ENCODE measurements at regions not wholly inside any gene's neighbourhood (a gene's known extent, or its start where the extent isn't known, plus 50 kb on each side); places are given as distances from the start of the nearest gene placed in this dataset.
"Not testable (repeated sequence)": the region's sequence is repeated elsewhere in the genome, so short reads cannot be mapped to it uniquely, and the experiment has no call there.

- H3K27me3 ChIP-seq (ENCODE audit: control insufficient read depth in 1 of 2, insufficient read depth in 2 of 2, low read length in 2 of 2); H3K4me1 ChIP-seq (ENCODE audit: control insufficient read depth in 2 of 2, insufficient read depth in 2 of 2, low read length in 1 of 2); H3K27ac ChIP-seq (ENCODE audit: low read depth in 2 of 2, low read length in 1 of 2); H3K4me3 ChIP-seq (ENCODE audit: low read depth in 1 of 2, low read length in 2 of 2); H3K36me3 ChIP-seq (ENCODE audit: control insufficient read depth in 2 of 2, insufficient read depth in 2 of 2, low read length in 1 of 2): not testable (repeated sequence)
- WGBS, 2 donors, result 76 to 77% methylated on average over 9 of the region's 9 CpGs
- peaks cover 0 to 13% of the 10 kb centered on the region in 2 donors for H3K9me3 ChIP-seq (ENCODE audit: control insufficient read depth in 2 of 2, insufficient read depth in 1 of 2, low read depth in 1 of 2, low read length in 1 of 2)
Observed at GRCh38 chr21:7938223-7938622, 2583.2 kb upstream of the TPTE start.

GRCh38 chr21:7941432-7941831 is 2580.0 kb upstream of the TPTE start:
- H3K27me3 ChIP-seq (ENCODE audit: control insufficient read depth in 1 of 2, insufficient read depth in 2 of 2, low read length in 2 of 2); H3K36me3 ChIP-seq (ENCODE audit: control insufficient read depth in 2 of 2, insufficient read depth in 2 of 2, low read length in 1 of 2); H3K27ac ChIP-seq (ENCODE audit: low read depth in 2 of 2, low read length in 1 of 2); H3K4me3 ChIP-seq (ENCODE audit: low read depth in 1 of 2, low read length in 2 of 2); H3K4me1 ChIP-seq (ENCODE audit: control insufficient read depth in 2 of 2, insufficient read depth in 2 of 2, low read length in 1 of 2): not testable (repeated sequence)
- peaks cover 0 to 20% of the 10 kb centered on the region in 2 donors for H3K9me3 ChIP-seq (ENCODE audit: control insufficient read depth in 2 of 2, insufficient read depth in 1 of 2, low read depth in 1 of 2, low read length in 1 of 2)
- WGBS, 2 donors, result 78 to 84% methylated on average over 12 of the region's 12 CpGs

- H3K4me3 ChIP-seq (ENCODE audit: low read depth in 1 of 2, low read length in 2 of 2); H3K27ac ChIP-seq (ENCODE audit: low read depth in 2 of 2, low read length in 1 of 2); H3K4me1 ChIP-seq (ENCODE audit: control insufficient read depth in 2 of 2, insufficient read depth in 2 of 2, low read length in 1 of 2); H3K27me3 ChIP-seq (ENCODE audit: control insufficient read depth in 1 of 2, insufficient read depth in 2 of 2, low read length in 2 of 2); H3K36me3 ChIP-seq (ENCODE audit: control insufficient read depth in 2 of 2, insufficient read depth in 2 of 2, low read length in 1 of 2): not testable (repeated sequence)
- H3K9me3 ChIP-seq (ENCODE audit: control insufficient read depth in 2 of 2, insufficient read depth in 1 of 2, low read depth in 1 of 2, low read length in 1 of 2), result peaks cover 0 to 26% of the 10 kb centered on the region in 2 donors
- WGBS, 2 donors, result 71 to 76% methylated on average over 15 of the region's 15 CpGs
Observed at GRCh38 chr21:7942219-7942618, 2579.2 kb upstream of the TPTE start.

- H3K4me3 ChIP-seq (ENCODE audit: low read depth in 1 of 2, low read length in 2 of 2); H3K36me3 ChIP-seq (ENCODE audit: control insufficient read depth in 2 of 2, insufficient read depth in 2 of 2, low read length in 1 of 2); H3K4me1 ChIP-seq (ENCODE audit: control insufficient read depth in 2 of 2, insufficient read depth in 2 of 2, low read length in 1 of 2); H3K27me3 ChIP-seq (ENCODE audit: control insufficient read depth in 1 of 2, insufficient read depth in 2 of 2, low read length in 2 of 2); H3K27ac ChIP-seq (ENCODE audit: low read depth in 2 of 2, low read length in 1 of 2): not testable (repeated sequence)
- 73 to 78% methylated on average over 8 of the region's 8 CpGs for WGBS, 2 donors
- H3K9me3 ChIP-seq (ENCODE audit: control insufficient read depth in 2 of 2, insufficient read depth in 1 of 2, low read depth in 1 of 2, low read length in 1 of 2), result peaks cover 0 to 29% of the 10 kb centered on the region in 2 donors
Observed at GRCh38 chr21:7943534-7943933, 2577.8 kb upstream of the TPTE start.

- no peaks in the 10 kb centered on the region for H3K27me3 ChIP-seq (ENCODE audit: control insufficient read depth in 1 of 2, insufficient read depth in 2 of 2, low read length in 2 of 2)
- H3K9me3 ChIP-seq (ENCODE audit: control insufficient read depth in 2 of 2, insufficient read depth in 1 of 2, low read depth in 1 of 2, low read length in 1 of 2), result peaks cover 6 to 45% of the 10 kb centered on the region in 2 donors
- H3K4me3 ChIP-seq (ENCODE audit: low read depth in 1 of 2, low read length in 2 of 2), result no peak overlapping the region
- H3K27ac ChIP-seq (ENCODE audit: low read depth in 2 of 2, low read length in 1 of 2), result no peak overlapping the region
- 53 to 56% methylated on average over 4 of the region's 4 CpGs for WGBS, 2 donors
- no peaks in the 10 kb centered on the region for H3K4me1 ChIP-seq (ENCODE audit: control insufficient read depth in 2 of 2, insufficient read depth in 2 of 2, low read length in 1 of 2)
- H3K36me3 ChIP-seq (ENCODE audit: control insufficient read depth in 2 of 2, insufficient read depth in 2 of 2, low read length in 1 of 2), result no peaks in the 10 kb centered on the region
Observed at GRCh38 chr21:7947422-7947821, 2574.0 kb upstream of the TPTE start.

- peaks cover 11 to 50% of the 10 kb centered on the region in 2 donors for H3K9me3 ChIP-seq (ENCODE audit: control insufficient read depth in 2 of 2, insufficient read depth in 1 of 2, low read depth in 1 of 2, low read length in 1 of 2)
- H3K4me3 ChIP-seq (ENCODE audit: low read depth in 1 of 2, low read length in 2 of 2); H3K27me3 ChIP-seq (ENCODE audit: control insufficient read depth in 1 of 2, insufficient read depth in 2 of 2, low read length in 2 of 2); H3K36me3 ChIP-seq (ENCODE audit: control insufficient read depth in 2 of 2, insufficient read depth in 2 of 2, low read length in 1 of 2); H3K4me1 ChIP-seq (ENCODE audit: control insufficient read depth in 2 of 2, insufficient read depth in 2 of 2, low read length in 1 of 2); H3K27ac ChIP-seq (ENCODE audit: low read depth in 2 of 2, low read length in 1 of 2): not testable (repeated sequence)
- WGBS, 2 donors, result 72 to 74% methylated on average over 7 of the region's 7 CpGs
Observed at GRCh38 chr21:7948727-7949126, 2572.7 kb upstream of the TPTE start.

- H3K27ac ChIP-seq (ENCODE audit: low read depth in 2 of 2, low read length in 1 of 2), result not testable (repeated sequence)
- WGBS, 2 donors, result 40% methylated on average over 6 of the region's 6 CpGs
- H3K9me3 ChIP-seq (ENCODE audit: control insufficient read depth in 2 of 2, insufficient read depth in 1 of 2, low read depth in 1 of 2, low read length in 1 of 2), result peaks cover 11 to 47% of the 10 kb centered on the region in 2 donors
Observed at GRCh38 chr21:7949882-7950281, 2571.5 kb upstream of the TPTE start.

GRCh38 chr21:7951854-7952519 is 2569.4 kb upstream of the TPTE start:
- H3K27me3 ChIP-seq (ENCODE audit: control insufficient read depth in 1 of 2, insufficient read depth in 2 of 2, low read length in 2 of 2), result no peaks in the 10 kb centered on the region
- no peaks in the 10 kb centered on the region for H3K36me3 ChIP-seq (ENCODE audit: control insufficient read depth in 2 of 2, insufficient read depth in 2 of 2, low read length in 1 of 2)
- H3K9me3 ChIP-seq (ENCODE audit: control insufficient read depth in 2 of 2, insufficient read depth in 1 of 2, low read depth in 1 of 2, low read length in 1 of 2), result peaks cover 11 to 52% of the 10 kb centered on the region in 2 donors
- H3K4me3 ChIP-seq (ENCODE audit: low read depth in 1 of 2, low read length in 2 of 2), result no peak overlapping the region
- no peak overlapping the region for H3K27ac ChIP-seq (ENCODE audit: low read depth in 2 of 2, low read length in 1 of 2)
- WGBS, 2 donors, result 62 to 65% methylated on average over 14 of the region's 14 CpGs
- no peaks in the 10 kb centered on the region for H3K4me1 ChIP-seq (ENCODE audit: control insufficient read depth in 2 of 2, insufficient read depth in 2 of 2, low read length in 1 of 2)

More at GRCh38 chr21:7949882-7950281, 2571.5 kb upstream of the TPTE start:
- H3K27me3 ChIP-seq (ENCODE audit: control insufficient read depth in 1 of 2, insufficient read depth in 2 of 2, low read length in 2 of 2); H3K4me3 ChIP-seq (ENCODE audit: low read depth in 1 of 2, low read length in 2 of 2); H3K4me1 ChIP-seq (ENCODE audit: control insufficient read depth in 2 of 2, insufficient read depth in 2 of 2, low read length in 1 of 2); H3K36me3 ChIP-seq (ENCODE audit: control insufficient read depth in 2 of 2, insufficient read depth in 2 of 2, low read length in 1 of 2): not testable (repeated sequence)

GRCh38 chr21:7952648-7953047 is 2568.7 kb upstream of the TPTE start:
- H3K27me3 ChIP-seq (ENCODE audit: control insufficient read depth in 1 of 2, insufficient read depth in 2 of 2, low read length in 2 of 2), result no peaks in the 10 kb centered on the region
- no peak overlapping the region for H3K4me3 ChIP-seq (ENCODE audit: low read depth in 1 of 2, low read length in 2 of 2)
- WGBS, 2 donors, result 68 to 71% methylated on average over 12 of the region's 12 CpGs
- H3K27ac ChIP-seq (ENCODE audit: low read depth in 2 of 2, low read length in 1 of 2), result no peak overlapping the region
- H3K9me3 ChIP-seq (ENCODE audit: control insufficient read depth in 2 of 2, insufficient read depth in 1 of 2, low read depth in 1 of 2, low read length in 1 of 2), result peaks cover 15 to 55% of the 10 kb centered on the region in 2 donors
- no peaks in the 10 kb centered on the region for H3K4me1 ChIP-seq (ENCODE audit: control insufficient read depth in 2 of 2, insufficient read depth in 2 of 2, low read length in 1 of 2)
- no peaks in the 10 kb centered on the region for H3K36me3 ChIP-seq (ENCODE audit: control insufficient read depth in 2 of 2, insufficient read depth in 2 of 2, low read length in 1 of 2)

GRCh38 chr21:7953058-7953457 is 2568.3 kb upstream of the TPTE start:
- Histone ChIP-seq H3K36me3 (ENCODE audit: control insufficient read depth in 2 of 2, insufficient read depth in 2 of 2, low read length in 1 of 2) (no peaks in the 10 kb centered on the region), H3K4me1 (ENCODE audit: control insufficient read depth in 2 of 2, insufficient read depth in 2 of 2, low read length in 1 of 2) (no peaks in the 10 kb centered on the region), H3K27me3 (ENCODE audit: control insufficient read depth in 1 of 2, insufficient read depth in 2 of 2, low read length in 2 of 2) (no peaks in the 10 kb centered on the region), H3K4me3 (ENCODE audit: low read depth in 1 of 2, low read length in 2 of 2) (no peak overlapping the region), H3K9me3 (ENCODE audit: control insufficient read depth in 2 of 2, insufficient read depth in 1 of 2, low read depth in 1 of 2, low read length in 1 of 2) (peaks cover 15 to 57% of the 10 kb centered on the region in 2 donors), H3K27ac (ENCODE audit: low read depth in 2 of 2, low read length in 1 of 2) (no peak overlapping the region)
- 46 to 50% methylated on average over 2 of the region's 2 CpGs for WGBS, 2 donors
